Lower leg skin (tissue), 3 donors: ENCODE measurements at regions not wholly inside any gene's neighbourhood (a gene's known extent, or its start where the extent isn't known, plus 50 kb on each side); places are given as distances from the start of the nearest gene placed in this dataset.

Source experiments
- POLR2A ChIP-seq, 2 donors: fragments of 450-650 bp; IDR thresholded peaks; one replicate each; pipeline ENCODE4 v1.6.1; 2016 to 2017; ENCODE audit warnings: antibody characterized with exemption in 2 of 2, mild to moderate bottlenecking in 1 of 2, moderate library complexity in 1 of 2
- TF ChIP-seq, protein P1 (sequence below), 3 donors: fragments of 450-650 bp; IDR thresholded peaks; one replicate each; pipeline ENCODE4 v1.5.1; 2016; ENCODE audit warnings: antibody characterized with exemption in 3 of 3, mild to moderate bottlenecking in 3 of 3, moderate library complexity in 2 of 3

DNA sequence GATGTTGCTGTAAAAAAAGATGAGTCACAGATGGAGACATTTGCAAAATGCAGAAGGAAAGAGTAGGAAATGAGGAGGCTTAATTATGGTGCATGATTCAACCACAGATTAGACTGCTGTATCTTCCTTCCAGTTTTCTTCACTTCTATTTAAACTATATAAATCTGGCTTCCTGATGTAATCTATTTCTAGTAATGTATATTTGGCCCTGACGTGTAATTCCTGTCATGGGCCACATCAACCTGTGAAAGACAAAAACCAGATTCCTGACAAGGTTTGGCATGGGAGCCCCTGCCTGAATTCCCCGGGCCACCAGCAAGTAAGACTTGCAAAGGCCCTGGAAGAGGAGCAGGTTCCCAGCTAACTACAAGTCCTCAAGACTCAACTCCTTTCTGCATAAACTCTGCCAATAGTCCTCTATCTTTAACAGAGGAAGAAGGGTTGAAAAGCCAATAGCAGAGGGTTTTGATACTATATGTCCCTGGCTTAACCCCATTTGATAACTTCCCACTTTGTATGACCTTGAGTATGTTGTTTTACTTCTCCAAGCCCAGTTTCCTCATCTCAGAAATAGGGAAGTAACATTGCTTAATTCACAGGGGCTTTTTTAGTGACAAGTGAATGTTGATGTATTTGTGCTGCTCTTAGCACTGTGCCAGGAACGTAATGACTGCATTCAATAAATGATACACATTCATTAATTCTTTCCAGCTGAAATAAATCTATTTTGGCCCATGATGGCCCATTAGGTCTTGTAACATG lies 172.7 kb downstream of the SPRY2 start:
- TF ChIP-seq, protein P1, sequence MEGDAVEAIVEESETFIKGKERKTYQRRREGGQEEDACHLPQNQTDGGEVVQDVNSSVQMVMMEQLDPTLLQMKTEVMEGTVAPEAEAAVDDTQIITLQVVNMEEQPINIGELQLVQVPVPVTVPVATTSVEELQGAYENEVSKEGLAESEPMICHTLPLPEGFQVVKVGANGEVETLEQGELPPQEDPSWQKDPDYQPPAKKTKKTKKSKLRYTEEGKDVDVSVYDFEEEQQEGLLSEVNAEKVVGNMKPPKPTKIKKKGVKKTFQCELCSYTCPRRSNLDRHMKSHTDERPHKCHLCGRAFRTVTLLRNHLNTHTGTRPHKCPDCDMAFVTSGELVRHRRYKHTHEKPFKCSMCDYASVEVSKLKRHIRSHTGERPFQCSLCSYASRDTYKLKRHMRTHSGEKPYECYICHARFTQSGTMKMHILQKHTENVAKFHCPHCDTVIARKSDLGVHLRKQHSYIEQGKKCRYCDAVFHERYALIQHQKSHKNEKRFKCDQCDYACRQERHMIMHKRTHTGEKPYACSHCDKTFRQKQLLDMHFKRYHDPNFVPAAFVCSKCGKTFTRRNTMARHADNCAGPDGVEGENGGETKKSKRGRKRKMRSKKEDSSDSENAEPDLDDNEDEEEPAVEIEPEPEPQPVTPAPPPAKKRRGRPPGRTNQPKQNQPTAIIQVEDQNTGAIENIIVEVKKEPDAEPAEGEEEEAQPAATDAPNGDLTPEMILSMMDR (IDR thresholded peaks at IDR 0.05): no peak
- no peak for TF ChIP-seq POLR2A (IDR thresholded peaks at IDR 0.05)
